ENCODE measurements at regions not wholly inside any gene's neighbourhood (a gene's known extent, or its start where the extent isn't known, plus 50 kb on each side); places are given as distances from the start of the nearest gene placed in this dataset.
A peak's percentile ranks its signal among the peaks of the same experiment; 100 is the strongest.

DNA sequence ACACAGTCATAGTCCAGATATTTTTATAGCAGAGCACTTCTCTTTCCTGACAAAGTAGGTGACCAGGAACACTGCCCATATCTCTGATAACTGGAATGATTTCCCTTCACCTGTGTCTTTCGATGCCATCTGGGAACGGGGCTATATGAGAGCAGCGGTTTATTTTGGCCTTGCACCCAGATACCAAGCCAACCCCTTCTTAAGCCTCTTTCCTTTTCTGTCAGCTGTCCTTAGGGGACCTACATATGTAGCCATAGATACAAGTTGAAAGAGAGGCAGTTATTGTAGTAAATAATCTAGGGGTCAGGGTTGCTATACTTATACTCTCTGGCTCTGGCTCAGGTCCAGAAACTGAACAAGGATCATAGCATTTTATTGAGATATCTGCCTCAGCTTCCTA, 128.8 kb downstream of the NHLRC3 start:
- no peak for DNase-seq

DNA sequence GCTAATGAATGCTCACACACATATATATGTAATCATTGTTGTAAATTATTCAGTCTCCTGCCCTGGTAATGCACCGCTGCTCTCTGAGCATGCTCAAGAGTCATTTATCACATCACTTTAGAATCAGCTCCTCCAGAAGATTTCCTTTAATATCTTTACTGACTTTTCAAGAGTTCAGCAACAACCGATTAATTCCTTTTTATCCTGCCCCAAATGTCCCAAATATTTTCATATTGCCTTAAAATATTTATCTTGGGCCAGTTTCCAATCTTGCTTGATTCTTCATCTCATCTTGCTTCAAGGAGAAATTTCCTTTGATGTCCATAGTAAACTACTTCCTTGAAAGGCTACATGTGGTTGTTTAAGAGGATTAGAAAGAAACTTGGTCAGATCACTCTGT, 132.5 kb downstream of the NHLRC3 start:
- DNase-seq: no peak

GRCh38 chr13:39185326-39185725, 147.1 kb downstream of the NHLRC3 start:
- no peak for DNase-seq

- DNase-seq: no peak
These were observed 148.1 kb downstream of the NHLRC3 start for GRCh38 chr13:39186205-39186875.

DNA sequence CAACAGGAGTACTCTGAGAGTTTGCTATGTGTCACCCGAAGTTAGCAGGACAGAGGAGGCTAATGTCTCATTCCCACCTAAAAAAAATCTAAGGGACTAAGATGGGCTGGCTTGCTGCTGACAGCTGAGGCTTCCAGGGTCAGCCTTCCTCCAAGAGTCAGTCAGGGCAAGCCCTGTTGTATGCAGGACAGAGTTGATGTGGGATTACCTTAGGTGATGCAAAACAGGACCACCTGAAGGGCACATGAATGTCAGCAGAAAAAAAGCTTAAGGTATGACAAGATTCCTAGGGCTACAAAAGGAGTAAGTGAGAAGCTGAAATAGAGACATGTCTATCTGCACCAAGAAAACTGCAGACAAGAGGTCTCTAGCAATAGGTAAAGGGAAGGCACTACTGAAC, 151.5 kb downstream of the NHLRC3 start:
- DNase-seq: no peak

DNA sequence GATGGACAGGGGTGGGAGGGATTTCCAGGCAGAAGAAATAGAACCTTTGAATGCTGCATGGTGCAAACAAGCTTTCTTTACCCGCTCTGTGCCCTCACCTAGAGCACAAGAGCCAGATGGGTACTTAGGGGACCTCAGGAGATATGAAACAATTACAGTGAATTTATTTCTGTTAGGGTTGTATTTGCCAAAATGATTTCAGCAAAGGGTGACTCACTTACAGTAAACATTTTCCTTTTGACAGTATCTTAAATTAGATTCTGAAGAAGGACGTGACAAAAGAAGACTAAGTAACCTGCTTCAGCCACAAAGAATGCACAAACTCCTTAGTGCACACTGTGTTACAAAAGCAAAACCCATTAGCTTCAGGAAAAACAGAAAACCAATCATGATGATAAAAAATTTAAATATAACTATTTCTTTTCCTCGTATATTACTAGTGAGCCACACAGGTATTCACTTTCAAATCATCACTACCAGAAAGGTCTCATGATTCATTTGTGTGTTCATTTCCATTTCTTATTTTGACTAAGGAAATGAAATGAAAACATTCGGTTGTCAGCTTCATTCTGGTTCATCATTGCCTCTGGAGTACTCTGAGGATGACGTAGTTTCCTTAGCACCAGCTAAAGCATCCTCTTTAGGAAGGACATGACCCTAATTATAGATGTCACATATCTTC, 158.8 kb downstream of the NHLRC3 start:
- no peak for DNase-seq

- no peak for DNase-seq
These were observed 159.4 kb downstream of the NHLRC3 start for GRCh38 chr13:39197647-39198007.

- no peak for DNase-seq
These were observed 162.1 kb downstream of the NHLRC3 start for GRCh38 chr13:39200249-39200910.

DNA sequence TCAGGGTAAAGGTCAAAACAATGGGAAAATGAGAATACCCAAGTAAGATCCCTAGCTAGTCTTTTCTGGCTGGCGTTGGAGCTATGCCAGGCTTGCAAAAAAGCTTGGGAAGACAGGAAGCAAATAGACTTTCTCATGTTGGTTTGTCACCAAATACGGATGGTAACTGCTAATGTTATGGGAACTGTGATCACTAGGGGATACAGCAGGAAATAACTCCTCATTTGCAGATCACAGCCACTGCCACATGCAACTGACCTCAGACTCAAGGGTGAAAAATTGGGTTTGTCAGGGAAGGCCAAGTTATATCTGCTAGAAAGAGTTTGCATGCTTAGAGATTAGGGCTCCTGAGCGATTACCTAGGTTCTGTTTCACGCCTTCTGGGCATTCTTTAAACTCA, 162.9 kb downstream of the NHLRC3 start:
- DNase-seq: no peak

GRCh38 chr13:39202746-39203145, 164.5 kb downstream of the NHLRC3 start:
- no peak for DNase-seq

GRCh38 chr13:39208636-39209035, 170.4 kb downstream of the NHLRC3 start:
- DNase-seq: no peak

- peak; percentile 1 for DNase-seq
These were observed 171.7 kb downstream of the NHLRC3 start for GRCh38 chr13:39209731-39210531.

GRCh38 chr13:39210961-39211534, 172.8 kb downstream of the NHLRC3 start:
- no peak for DNase-seq

- no peak for DNase-seq
These were observed 177.7 kb downstream of the NHLRC3 start for GRCh38 chr13:39215971-39216370.

GRCh38 chr13:39217471-39217870, 179.2 kb downstream of the NHLRC3 start:
- DNase-seq: no peak

DNA sequence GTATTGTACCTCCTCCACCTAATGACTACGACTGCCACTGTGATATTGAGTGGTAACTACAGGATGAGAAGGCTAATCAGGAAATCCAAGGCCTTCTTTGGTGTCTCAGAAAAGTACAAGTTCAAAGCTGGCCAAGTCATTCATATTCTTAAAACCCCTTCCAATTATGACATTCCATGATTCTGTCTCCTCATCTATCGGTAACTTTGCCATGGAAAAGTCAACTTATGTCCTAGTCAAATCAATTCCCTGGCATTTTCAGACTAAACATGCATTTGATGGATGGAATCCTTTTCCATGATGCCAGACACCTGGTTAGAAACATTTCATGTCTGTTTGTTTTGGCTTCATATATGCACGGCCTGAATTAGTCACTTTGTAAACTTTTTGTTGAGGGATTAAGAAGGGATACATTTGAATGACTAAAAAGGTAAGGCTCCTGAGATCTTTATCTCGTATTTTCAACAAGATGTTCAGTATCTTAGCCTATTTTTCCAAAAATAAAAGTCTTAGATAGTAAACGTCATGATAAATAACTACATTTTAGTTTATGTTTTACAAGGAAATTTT, 186.5 kb downstream of the NHLRC3 start:
- DNase-seq: no peak

- no peak for DNase-seq
These were observed 187.6 kb downstream of the NHLRC3 start for GRCh38 chr13:39225860-39226259.

DNA sequence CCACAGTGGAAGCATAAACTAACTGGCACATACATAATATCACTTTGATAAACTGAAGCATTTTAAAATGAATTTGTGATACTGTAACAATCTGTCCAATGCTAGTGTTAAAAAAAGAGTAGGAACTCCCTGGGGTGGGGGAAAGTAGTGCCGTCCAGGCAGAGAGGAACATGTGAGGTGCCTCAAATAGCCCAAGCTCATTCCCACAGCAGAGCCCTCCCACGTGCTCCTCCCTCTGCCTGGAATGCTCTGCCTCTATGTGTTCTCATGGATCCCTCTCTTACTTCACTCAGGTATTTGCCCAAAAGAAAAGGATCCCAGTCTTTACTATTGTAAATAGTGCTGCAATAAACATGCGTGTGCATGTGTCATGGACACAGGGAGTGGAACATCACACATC, 188.1 kb downstream of the NHLRC3 start:
- no peak for DNase-seq

DNA sequence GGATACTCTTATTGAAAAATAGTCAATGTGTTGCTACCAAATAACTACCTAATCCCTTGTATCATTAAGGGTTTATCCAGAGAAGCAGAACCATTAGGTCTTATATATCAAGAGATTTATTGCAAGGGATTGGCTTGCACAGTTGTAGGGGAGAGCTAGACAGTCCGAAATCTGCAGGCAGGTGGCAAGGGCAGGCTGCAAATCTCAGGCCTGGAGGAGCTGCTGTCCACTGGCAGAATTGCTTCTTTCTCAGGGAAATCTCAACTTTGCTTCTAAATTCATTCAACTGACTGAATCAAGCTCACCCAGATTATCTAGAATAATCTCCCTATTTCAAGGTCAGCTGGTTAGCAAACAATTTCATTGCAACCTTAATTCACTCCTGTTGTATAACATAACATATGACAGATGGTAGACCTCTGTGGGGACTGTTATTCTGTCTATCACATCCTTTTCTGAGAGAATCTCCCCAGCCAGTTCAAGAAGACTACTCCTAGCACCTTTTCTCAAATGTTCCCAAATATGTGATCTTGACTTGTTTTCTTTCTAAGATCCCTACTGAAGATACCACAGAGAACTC, 194.2 kb downstream of the NHLRC3 start:
- DNase-seq: no peak

DNA sequence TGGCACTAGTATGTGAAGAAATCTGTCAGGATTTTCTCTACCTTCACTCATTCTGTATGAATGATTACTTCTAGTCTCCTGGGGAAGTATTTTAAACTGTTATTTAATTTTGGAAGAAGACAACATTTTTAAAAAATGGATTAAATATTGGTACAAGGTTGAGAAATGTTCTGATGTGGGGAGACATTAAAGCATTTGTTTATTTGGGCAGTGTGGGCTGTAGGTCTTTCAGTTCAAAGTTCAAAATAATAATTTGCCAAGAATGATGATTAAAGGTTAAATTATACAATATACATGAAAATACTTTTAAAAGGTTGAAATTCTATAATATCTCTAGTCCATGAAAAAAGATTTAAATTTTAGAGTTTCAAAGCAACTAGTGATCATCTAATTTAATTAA, 194.7 kb downstream of the NHLRC3 start:
- no peak for DNase-seq

DNA sequence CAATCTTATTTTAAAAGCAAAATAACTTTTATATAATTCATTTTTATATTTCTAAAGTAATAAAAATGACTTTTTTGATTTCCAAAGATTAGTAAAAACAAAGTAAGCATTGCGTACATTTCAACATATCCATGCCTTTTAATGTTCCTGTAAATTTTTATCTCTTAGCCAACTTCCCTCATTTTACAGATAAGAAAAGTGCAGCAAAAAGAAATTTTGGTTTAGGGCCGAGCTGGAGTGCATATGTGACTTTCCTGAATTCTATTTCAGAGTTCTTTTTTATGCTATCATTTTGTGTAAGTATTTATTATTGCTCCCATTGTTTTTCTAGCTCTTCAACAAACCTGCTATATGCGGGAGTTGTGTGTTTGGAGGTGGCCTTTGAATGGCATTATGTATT, 195.3 kb downstream of the NHLRC3 start:
- DNase-seq: no peak

GRCh38 chr13:39244561-39245230, 206.4 kb downstream of the NHLRC3 start:
- no peak for DNase-seq

Data from amniotic stem cell (primary cell).